SK-MEL-5 (cell line): ENCODE measurements at regions not wholly inside any gene's neighbourhood (a gene's known extent, or its start where the extent isn't known, plus 50 kb on each side); places are given as distances from the start of the nearest gene placed in this dataset.

Experiments used
- DNase-seq: peaks from one replicate; pipeline ENCODE4 v3.0.0-alpha.2; 2016; ENCODE audit warnings: low read depth, low spot score
- in situ Hi-C: cut with HindIII; loops from 2 replicates; pipeline ENCODE4 v1.10.0; 2016; ENCODE audit warnings: low sequenced_read_pairs, high pct_unique_total_duplicates, low pct_unique_long_range_greater_than_20kb
- small RNA-seq, 2 experiments: library from RNA; depleted of rRNA; stranded (forward); fragments of <200 nt; gene quantifications; one replicate each; pipeline ENCODE3, GENCODE V24; 2014

- no peak for DNase-seq
- in situ Hi-C loops = no loop called here
These were observed 60.9 kb upstream of the DCBLD2 start for GRCh38 chr3:98962189-98962930.

DNA sequence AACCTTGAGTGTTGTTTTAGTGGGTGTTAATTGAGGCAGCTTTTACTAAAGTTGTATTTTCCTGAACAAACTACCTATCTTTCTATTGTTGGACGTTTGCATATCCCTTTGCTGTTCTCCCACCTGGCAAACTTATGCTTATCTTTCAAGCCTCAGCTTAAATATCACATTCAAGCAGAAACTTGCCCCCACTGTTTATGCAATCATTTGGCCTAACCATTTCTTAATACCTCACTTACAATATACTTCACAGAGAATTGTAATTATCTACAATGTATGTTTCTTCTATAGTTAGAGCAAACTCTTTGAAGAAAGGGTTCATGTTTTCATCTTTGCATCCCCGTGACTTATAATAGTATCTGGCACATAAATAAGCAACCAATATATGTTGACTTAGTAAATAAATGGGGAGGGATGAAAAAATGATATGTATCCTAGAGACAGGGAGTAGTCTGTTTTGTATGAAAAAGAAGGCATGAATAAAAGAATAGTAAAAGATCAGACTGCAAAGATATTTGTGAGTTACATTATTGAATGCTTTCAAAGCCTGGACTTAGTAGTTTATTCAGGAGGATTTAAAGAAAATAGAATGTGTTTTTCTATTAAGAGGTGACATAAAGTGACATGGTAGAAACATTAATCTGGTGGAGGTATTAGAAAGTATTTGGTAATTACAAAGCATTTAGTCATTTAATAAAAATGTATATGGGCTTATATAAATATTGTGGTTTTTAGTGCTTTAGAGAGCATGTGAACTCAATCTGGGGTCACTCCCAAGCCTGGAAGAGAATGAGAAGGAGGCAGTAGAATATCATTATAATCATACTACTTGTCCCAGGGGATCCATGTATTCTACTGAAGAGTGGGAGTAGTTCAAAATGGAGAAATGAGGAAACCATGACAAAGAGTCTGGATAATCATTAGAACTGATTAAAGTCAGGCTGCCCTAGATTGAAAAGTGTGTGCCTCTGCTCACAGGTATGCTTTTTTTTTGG lies 60.0 kb upstream of the DCBLD2 start:
- DNase-seq = no peak
- in situ Hi-C loops = no loop called here

- DNase-seq = no peak
- in situ Hi-C loops = no loop called here
These were observed 56.2 kb upstream of the DCBLD2 start for GRCh38 chr3:98957681-98958080.

GRCh38 chr3:98956008-98956407 lies 54.5 kb upstream of the DCBLD2 start:
- in situ Hi-C loops = no loop called here
- no peak for DNase-seq

DNA sequence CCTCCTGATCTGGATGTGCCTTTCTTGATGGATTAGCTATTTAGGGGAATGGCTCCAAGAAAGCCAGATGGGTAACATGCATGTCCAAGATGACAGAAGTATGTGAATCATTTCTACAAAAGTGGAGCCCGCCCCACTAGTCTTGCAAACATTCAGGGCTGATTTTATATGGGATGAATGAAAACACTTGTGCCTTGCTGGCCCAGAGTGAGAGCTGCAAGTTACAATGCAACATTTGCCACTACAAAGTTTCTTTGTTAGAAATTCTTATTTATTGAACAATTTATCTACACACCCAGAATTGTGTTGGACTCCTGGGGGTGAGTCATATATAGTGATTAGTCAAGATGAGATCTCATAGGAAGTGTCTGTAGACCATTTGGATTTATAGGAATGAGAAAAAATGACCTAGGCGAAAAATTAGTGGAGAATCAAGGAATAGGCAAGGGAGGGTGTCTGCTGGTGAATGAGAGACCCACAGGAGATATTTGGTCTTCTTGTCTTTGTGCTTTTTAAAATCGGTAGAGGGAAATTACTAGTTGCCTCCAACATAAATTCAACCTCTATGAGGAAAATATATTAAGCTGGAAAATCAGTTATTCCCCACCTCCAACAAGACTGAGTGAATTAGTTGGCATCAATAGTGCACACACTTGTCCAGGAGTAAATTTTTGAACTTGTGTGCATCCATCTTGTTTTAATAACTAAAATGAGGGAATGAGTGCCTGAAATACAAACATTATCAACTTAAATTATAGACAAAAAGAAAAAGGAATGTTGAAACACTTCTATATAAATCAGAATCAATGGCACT lies 53.5 kb upstream of the DCBLD2 start:
- peak; percentile 68 for DNase-seq
- in situ Hi-C loops = no loop called here

DNA sequence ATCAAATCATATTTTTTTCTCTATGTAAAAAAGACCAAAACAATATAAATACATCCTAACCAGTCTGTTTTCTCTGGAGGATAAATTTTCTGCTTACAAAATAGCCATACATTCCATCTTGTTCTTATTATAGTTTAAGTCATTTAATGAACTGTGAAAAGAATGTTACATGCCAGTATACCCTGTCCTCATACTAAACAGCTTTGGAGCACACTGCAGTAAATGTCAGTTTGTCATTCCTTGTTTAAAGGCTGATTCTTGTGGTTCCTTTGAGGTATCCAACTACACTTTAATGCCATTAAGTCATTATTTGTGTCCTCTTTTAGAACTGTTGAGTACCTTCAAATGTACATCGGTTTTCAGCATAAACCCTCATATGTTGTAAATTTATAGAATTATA lies 52.7 kb upstream of the DCBLD2 start:
- no peak for DNase-seq
- in situ Hi-C loops = no loop called here

- in situ Hi-C loops = no loop called here
- DNase-seq = no peak
These were observed 50.9 kb upstream of the DCBLD2 start for GRCh38 chr3:98952404-98952803.

Small RNAs in the stretch of these regions (small RNA-seq; reads per million reads assigned to genes)
- gene AC107297.1 (0 reads per million in 2 experiments), gene RF00066 (0 reads per million in 2 experiments)
